DOHH2 (cell line): ENCODE measurements at regions not wholly inside any gene's neighbourhood (a gene's known extent, or its start where the extent isn't known, plus 50 kb on each side); places are given as distances from the start of the nearest gene placed in this dataset.

Experiments used
- H3F3A ChIP-seq: fragments of 200-600 bp; sonication (generic), shearing (Covaris generic); 2 replicates; pipeline ENCODE4 v1.6.0; 2016; ENCODE audit warnings: antibody characterized with exemption, mild to moderate bottlenecking; ENCODE audit not compliant: control insufficient read depth, insufficient read depth
- H3K27ac ChIP-seq: fragments of 200-600 bp; sonication (generic); 2 replicates; pipeline ENCODE4 v1.5.1; 2014; ENCODE audit warnings: low read depth, mild to moderate bottlenecking, low read length, moderate library complexity
- H3K27me3 ChIP-seq: fragments of 200-600 bp; sonication (generic); 2 replicates; pipeline ENCODE4 v1.6.1; 2014; ENCODE audit warnings: mild to moderate bottlenecking, low read length, mixed read lengths; ENCODE audit not compliant: control insufficient read depth
- H3K36me3 ChIP-seq: fragments of 200-600 bp; sonication (generic); 2 replicates; pipeline ENCODE4 v1.6.1; 2014; ENCODE audit warnings: mild to moderate bottlenecking, low read length, moderate library complexity, mixed read lengths; ENCODE audit not compliant: control insufficient read depth
- H3K4me1 ChIP-seq: fragments of 200-600 bp; sonication (generic); 2 replicates; pipeline ENCODE4 v1.6.1; 2014; ENCODE audit warnings: mild to moderate bottlenecking, low read length, mixed read lengths; ENCODE audit not compliant: control insufficient read depth
- H3K4me2 ChIP-seq: fragments of 200-600 bp; sonication (generic); 2 replicates; pipeline ENCODE4 v1.6.0; 2014; ENCODE audit warnings: mild to moderate bottlenecking, low read length, moderate library complexity
- H3K4me3 ChIP-seq: fragments of 200-600 bp; sonication (generic); 2 replicates; pipeline ENCODE4 v1.5.1; 2014; ENCODE audit warnings: mild to moderate bottlenecking, low read length, mixed read lengths
- H3K79me2 ChIP-seq: fragments of 200-600 bp; sonication (generic); 2 replicates; pipeline ENCODE4 v1.6.1; 2014; ENCODE audit warnings: mild to moderate bottlenecking, low read length, mixed read lengths; ENCODE audit not compliant: control insufficient read depth
- H3K9me2 ChIP-seq: fragments of 200-600 bp; sonication (generic); replicated peaks from 2 replicates; pipeline ENCODE4 v1.6.1; 2014; ENCODE audit warnings: mild to moderate bottlenecking, low read length, mixed read lengths; ENCODE audit not compliant: control insufficient read depth
- H3K9me3 ChIP-seq: fragments of 200-600 bp; sonication (generic); 2 replicates; pipeline ENCODE4 v1.6.1; 2014; ENCODE audit warnings: antibody characterized with exemption, low read length, mixed read lengths; ENCODE audit not compliant: control insufficient read depth, insufficient read depth
- H4K20me1 ChIP-seq: fragments of 200-600 bp; sonication (generic); 2 replicates; pipeline ENCODE4 v1.6.0; 2014; ENCODE audit warnings: low read depth, mild to moderate bottlenecking, antibody characterized with exemption, low read length, moderate library complexity; ENCODE audit not compliant: control insufficient read depth, insufficient read depth
- EZH2phosphoT487 ChIP-seq: fragments of 200-600 bp; sonication (generic); IDR thresholded peaks from 2 replicates; pipeline ENCODE4 v1.6.1; 2017; ENCODE audit warnings: borderline replicate concordance, mild to moderate bottlenecking, antibody characterized with exemption, low read length, moderate library complexity, mixed read lengths
- TF ChIP-seq, protein P1 (sequence below): fragments of 200-600 bp; sonication (generic); IDR thresholded peaks from one replicate; pipeline ENCODE4 v1.5.1; 2014; ENCODE audit warnings: antibody characterized with exemption, mild to moderate bottlenecking, low read depth, low read length; ENCODE audit not compliant: poor library complexity, severe bottlenecking

DNA sequence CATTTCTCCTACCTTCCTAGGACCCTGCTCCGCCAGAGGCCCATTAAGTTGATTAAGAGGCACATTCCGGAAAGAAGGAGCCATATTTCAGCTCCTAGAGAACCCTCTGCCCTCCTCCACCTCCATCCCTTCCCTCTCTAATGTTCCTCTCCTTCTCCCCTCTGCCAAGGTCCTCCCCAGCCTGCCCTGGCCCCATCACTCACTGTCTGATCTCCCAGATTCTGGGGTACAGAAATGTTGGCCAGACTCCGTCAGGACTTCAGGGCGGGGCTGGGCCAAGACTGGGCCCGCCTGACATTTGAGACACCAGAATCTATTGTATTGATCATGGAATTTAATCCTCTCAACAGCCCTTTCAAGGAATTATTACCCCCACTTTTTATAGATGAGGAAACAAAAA is 136.1 kb downstream of the TMEM132E start:
- H3K9me2 ChIP-seq, result no peaks in the 10 kb centered on the region
- H4K20me1 ChIP-seq, result no peaks in the 10 kb centered on the region
- no peaks in the 10 kb centered on the region for H3K79me2 ChIP-seq

GRCh38 chr17:34714475-34715410 is 135.4 kb downstream of the TMEM132E start:
- Histone ChIP-seq H3K4me2 (no peak overlapping the region), H3K27ac (no peak overlapping the region), H3K36me3 (no peaks in the 10 kb centered on the region), H3K79me2 (no peaks in the 10 kb centered on the region), H3K27me3 (no peaks in the 10 kb centered on the region), H4K20me1 (no peaks in the 10 kb centered on the region), H3K9me2 (no peaks in the 10 kb centered on the region), H3K4me1 (no peaks in the 10 kb centered on the region), H3K9me3 (no peaks in the 10 kb centered on the region), H3F3A (no peaks in the 10 kb centered on the region), H3K4me3 (no peak overlapping the region)
- TF ChIP-seq, protein P1, sequence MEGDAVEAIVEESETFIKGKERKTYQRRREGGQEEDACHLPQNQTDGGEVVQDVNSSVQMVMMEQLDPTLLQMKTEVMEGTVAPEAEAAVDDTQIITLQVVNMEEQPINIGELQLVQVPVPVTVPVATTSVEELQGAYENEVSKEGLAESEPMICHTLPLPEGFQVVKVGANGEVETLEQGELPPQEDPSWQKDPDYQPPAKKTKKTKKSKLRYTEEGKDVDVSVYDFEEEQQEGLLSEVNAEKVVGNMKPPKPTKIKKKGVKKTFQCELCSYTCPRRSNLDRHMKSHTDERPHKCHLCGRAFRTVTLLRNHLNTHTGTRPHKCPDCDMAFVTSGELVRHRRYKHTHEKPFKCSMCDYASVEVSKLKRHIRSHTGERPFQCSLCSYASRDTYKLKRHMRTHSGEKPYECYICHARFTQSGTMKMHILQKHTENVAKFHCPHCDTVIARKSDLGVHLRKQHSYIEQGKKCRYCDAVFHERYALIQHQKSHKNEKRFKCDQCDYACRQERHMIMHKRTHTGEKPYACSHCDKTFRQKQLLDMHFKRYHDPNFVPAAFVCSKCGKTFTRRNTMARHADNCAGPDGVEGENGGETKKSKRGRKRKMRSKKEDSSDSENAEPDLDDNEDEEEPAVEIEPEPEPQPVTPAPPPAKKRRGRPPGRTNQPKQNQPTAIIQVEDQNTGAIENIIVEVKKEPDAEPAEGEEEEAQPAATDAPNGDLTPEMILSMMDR, result no peak
- TF ChIP-seq EZH2phosphoT487, result no peak

More for the DNA sequence above, 136.1 kb downstream of the TMEM132E start:
- H3K27me3 ChIP-seq, result no peaks in the 10 kb centered on the region
- H3F3A ChIP-seq, result no peaks in the 10 kb centered on the region
- no peaks in the 10 kb centered on the region for H3K36me3 ChIP-seq
- H3K9me3 ChIP-seq, result no peaks in the 10 kb centered on the region
- no peak for TF ChIP-seq EZH2phosphoT487
- TF ChIP-seq, protein P1, result no peak
- H3K27ac ChIP-seq, result no peak overlapping the region
- no peaks in the 10 kb centered on the region for H3K4me1 ChIP-seq
- no peak overlapping the region for H3K4me3 ChIP-seq
- no peak overlapping the region for H3K4me2 ChIP-seq

- TF ChIP-seq EZH2phosphoT487, result no peak
- TF ChIP-seq, protein P1, result no peak
- Histone ChIP-seq H3K27ac (no peak overlapping the region), H3K4me3 (no peak overlapping the region), H4K20me1 (no peaks in the 10 kb centered on the region), H3F3A (no peaks in the 10 kb centered on the region), H3K9me2 (no peaks in the 10 kb centered on the region), H3K79me2 (no peaks in the 10 kb centered on the region), H3K4me2 (no peak overlapping the region), H3K9me3 (no peaks in the 10 kb centered on the region), H3K27me3 (no peaks in the 10 kb centered on the region), H3K4me1 (no peaks in the 10 kb centered on the region), H3K36me3 (no peaks in the 10 kb centered on the region)
Observed at GRCh38 chr17:34713687-34714086, 134.3 kb downstream of the TMEM132E start.
